GM23338 (cell line): ENCODE measurements at regions not wholly inside any gene's neighbourhood (a gene's known extent, or its start where the extent isn't known, plus 50 kb on each side); places are given as distances from the start of the nearest gene placed in this dataset.

Experiments
- ATAC-seq: fragments of 200-7000 bp; cut with Tn5 transposase; 3 replicates; pipeline ENCODE4 v1.9.1; 2020
- DNase-seq: peaks from one replicate; pipeline ENCODE4 v3.0.0-alpha.2; 2015; ENCODE audit warnings: low spot score
- H2AFZ ChIP-seq: fragments of 200-600 bp; sonication (generic); 2 replicates; pipeline ENCODE4 v1.8.0; 2016; ENCODE audit warnings: antibody characterized with exemption, mild to moderate bottlenecking, moderate library complexity
- H3F3A ChIP-seq: fragments of 200-600 bp; sonication (generic); replicated peaks from 2 replicates; pipeline ENCODE4 v1.8.0; 2017; ENCODE audit warnings: antibody characterized with exemption, mixed run types, low read depth
- H3K27ac ChIP-seq: fragments of 200-600 bp; sonication (generic); 2 replicates; pipeline ENCODE4 v1.6.1; 2016; ENCODE audit warnings: low read depth
- H3K27me3 ChIP-seq: fragments of 200-600 bp; sonication (generic); 2 replicates; pipeline ENCODE4 v1.8.0; 2016; ENCODE audit warnings: mild to moderate bottlenecking, mixed run types, moderate library complexity; ENCODE audit not compliant: insufficient read depth
- H3K36me3 ChIP-seq: fragments of 200-600 bp; sonication (generic); 2 replicates; pipeline ENCODE4 v1.8.0; 2016; ENCODE audit warnings: mild to moderate bottlenecking; ENCODE audit not compliant: insufficient read depth
- H3K4me1 ChIP-seq: fragments of 200-600 bp; sonication (generic); 2 replicates; pipeline ENCODE4 v1.8.0; 2016; ENCODE audit warnings: mild to moderate bottlenecking, moderate library complexity; ENCODE audit not compliant: insufficient read depth
- H3K4me2 ChIP-seq: fragments of 200-600 bp; sonication (generic); 2 replicates; pipeline ENCODE4 v1.7.1; 2017; ENCODE audit warnings: mixed run types
- H3K4me3 ChIP-seq: fragments of 200-600 bp; sonication (generic); 2 replicates; pipeline ENCODE4 v1.6.1; 2016; ENCODE audit warnings: mixed run types
- H3K79me2 ChIP-seq: fragments of 200-600 bp; sonication (generic); replicated peaks from 2 replicates; pipeline ENCODE4 v1.8.0; 2017; ENCODE audit warnings: mild to moderate bottlenecking; ENCODE audit not compliant: insufficient read depth
- H3K9me2 ChIP-seq: fragments of 200-600 bp; sonication (generic); 2 replicates; pipeline ENCODE4 v1.8.0; 2017; ENCODE audit not compliant: insufficient read depth
- H4K20me1 ChIP-seq: fragments of 200-600 bp; sonication (generic); replicated peaks from 2 replicates; pipeline ENCODE4 v1.8.0; 2017; ENCODE audit warnings: mild to moderate bottlenecking; ENCODE audit not compliant: insufficient read depth
- H3K27ac Mint-ChIP-seq: 2 replicates; pipeline ENCODE4 v1.8.0; 2020; ENCODE audit warnings: inconsistent platforms, mild to moderate bottlenecking, moderate library complexity, mixed read lengths
- H3K27me3 Mint-ChIP-seq: 3 replicates; pipeline ENCODE4 v1.8.0; 2022; ENCODE audit warnings: low read depth, mild to moderate bottlenecking, moderate library complexity, mixed read lengths, inconsistent platforms; ENCODE audit not compliant: insufficient read depth, poor library complexity
- H3K36me3 Mint-ChIP-seq: 3 replicates; pipeline ENCODE4 v1.8.0; 2021; ENCODE audit warnings: low read depth, mild to moderate bottlenecking, inconsistent platforms, moderate library complexity, mixed read lengths
- H3K4me1 Mint-ChIP-seq: 3 replicates; pipeline ENCODE4 v1.8.0; 2020; ENCODE audit warnings: mild to moderate bottlenecking, inconsistent platforms, mixed read lengths
- H3K4me3 Mint-ChIP-seq: 3 replicates; pipeline ENCODE4 v1.8.0; 2021; ENCODE audit warnings: moderate library complexity, mild to moderate bottlenecking, inconsistent platforms, mixed read lengths
- H3K9me3 Mint-ChIP-seq: 3 replicates; pipeline ENCODE4 v1.8.0; 2020; ENCODE audit warnings: moderate library complexity, mild to moderate bottlenecking, inconsistent platforms, mixed read lengths
- CREB1 ChIP-seq: fragments of 250-450 bp; sonication (Bioruptor Pico); IDR thresholded peaks from 2 replicates; pipeline ENCODE4 v1.5.0; 2020; ENCODE audit warnings: low read depth, mild to moderate bottlenecking, moderate library complexity
- CTCF ChIP-seq, 2 experiments: fragments of 200-600 bp in 1 of 2; sonication (generic) in 1 of 2; conservative IDR thresholded peaks; 2 replicates each; pipeline versions ENCODE4 v1.5.1 to v1.6.1; 2016 to 2017; ENCODE audit warnings: antibody characterized with exemption in 2 of 2, low read depth in 2 of 2, mild to moderate bottlenecking in 2 of 2, moderate library complexity in 1 of 2
- ETS1 ChIP-seq: IDR thresholded peaks from 2 replicates; pipeline ENCODE4 v1.6.1; 2016; ENCODE audit warnings: antibody characterized with exemption
- EZH2 ChIP-seq: fragments of 200-600 bp; sonication (generic); IDR thresholded peaks from one replicate; pipeline ENCODE4 v1.8.0; 2017; ENCODE audit warnings: antibody characterized with exemption, mild to moderate bottlenecking, low read depth; ENCODE audit not compliant: unreplicated experiment
- ZNF114 ChIP-seq: fragments of 250-450 bp; sonication (Bioruptor Pico); IDR thresholded peaks from 2 replicates; pipeline ENCODE4 v1.5.0; 2020; ENCODE audit warnings: mild to moderate bottlenecking, moderate library complexity
- ZNF331 ChIP-seq: fragments of 250-450 bp; sonication (Bioruptor Pico); IDR thresholded peaks from 2 replicates; pipeline ENCODE4 v1.5.0; 2020; ENCODE audit warnings: low read depth, mild to moderate bottlenecking, moderate library complexity
- ZNF462 ChIP-seq: fragments of 250-450 bp; sonication (Bioruptor Pico); IDR thresholded peaks from 2 replicates; pipeline ENCODE4 v1.5.0; 2020; ENCODE audit warnings: mild to moderate bottlenecking, moderate library complexity

- TF ChIP-seq ZNF462 (CRISPR knock-in tag) (no peak), EZH2 (no peak), CTCF (conservative IDR thresholded peaks at IDR 0.05; ENCODE audit: low read depth in 2 of 2) (no peak), ZNF114 (CRISPR knock-in tag) (no peak)
Measured at GRCh38 chr4:184298254-184298653, 80.6 kb upstream of the ENPP6 start (continued).

GRCh38 chr4:184295206-184295605, 77.5 kb upstream of the ENPP6 start:
- Histone ChIP-seq H3K9me2 (no peaks in the 10 kb centered on the region), H3K4me3 (no peak overlapping the region), H3K36me3 (no peaks in the 10 kb centered on the region), H3K27me3 (no peaks in the 10 kb centered on the region), H4K20me1 (no peaks in the 10 kb centered on the region), H3K79me2 (no peaks in the 10 kb centered on the region), H2AFZ (no peak overlapping the region), H3K4me1 (no peaks in the 10 kb centered on the region), H3F3A (no peaks in the 10 kb centered on the region), H3K4me2 (no peak overlapping the region), H3K27ac (no peak overlapping the region)
- Mint-ChIP-seq H3K9me3 (no peaks in the 10 kb centered on the region), H3K36me3 (no peaks in the 10 kb centered on the region), H3K27ac (no peak overlapping the region), H3K27me3 (peaks cover 8% of the 10 kb centered on the region), H3K4me1 (peaks cover 14% of the 10 kb centered on the region), H3K4me3 (no peak overlapping the region)
- DNase-seq (no peak), ATAC-seq (no peak)
- TF ChIP-seq CREB1 (CRISPR knock-in tag) (no peak), ZNF331 (CRISPR knock-in tag) (no peak), ZNF462 (CRISPR knock-in tag) (no peak), ETS1 (no peak)
